Subcutaneous abdominal adipose tissue (tissue), 5 donors: ENCODE measurements at regions not wholly inside any gene's neighbourhood (a gene's known extent, or its start where the extent isn't known, plus 50 kb on each side); places are given as distances from the start of the nearest gene placed in this dataset.

Experiments used
- H3K27ac ChIP-seq: one replicate; pipeline ENCODE4 v1.7.0; 2013; ENCODE audit warnings: low read depth, mild to moderate bottlenecking, inconsistent platforms, low read length, moderate library complexity
- H3K27me3 ChIP-seq, 5 donors: one replicate each; pipeline ENCODE4 v1.7.0; 2013; ENCODE audit warnings: low read length in 5 of 5, inconsistent platforms in 1 of 5; ENCODE audit not compliant: control insufficient read depth in 5 of 5, insufficient read depth in 4 of 5
- H3K36me3 ChIP-seq, 5 donors: one replicate each; pipeline ENCODE4 v1.7.0; 2013; ENCODE audit warnings: low read length in 5 of 5; ENCODE audit not compliant: control insufficient read depth in 5 of 5, insufficient read depth in 5 of 5
- H3K4me1 ChIP-seq, 5 donors: one replicate each; pipeline ENCODE4 v1.7.0; 2013; ENCODE audit warnings: low read length in 5 of 5, mild to moderate bottlenecking in 3 of 5, moderate library complexity in 1 of 5; ENCODE audit not compliant: control insufficient read depth in 5 of 5, insufficient read depth in 5 of 5
- H3K4me3 ChIP-seq, 5 donors: one replicate each; pipeline ENCODE4 v1.7.0; 2013; ENCODE audit warnings: low read length in 5 of 5, low read depth in 1 of 5
- H3K9ac ChIP-seq, 5 donors: one replicate each; pipeline ENCODE4 v1.7.0; 2013; ENCODE audit warnings: low read length in 5 of 5, mild to moderate bottlenecking in 4 of 5, moderate library complexity in 3 of 5
- H3K9me3 ChIP-seq, 5 donors: one replicate each; pipeline ENCODE4 v1.7.0; 2013; ENCODE audit warnings: low read length in 5 of 5; ENCODE audit not compliant: control insufficient read depth in 5 of 5
- donor health status: healthy.
- donor health status: healthy.
- donor health status: healthy.
- donor health status: healthy.
- donor health status: healthy.

DNA sequence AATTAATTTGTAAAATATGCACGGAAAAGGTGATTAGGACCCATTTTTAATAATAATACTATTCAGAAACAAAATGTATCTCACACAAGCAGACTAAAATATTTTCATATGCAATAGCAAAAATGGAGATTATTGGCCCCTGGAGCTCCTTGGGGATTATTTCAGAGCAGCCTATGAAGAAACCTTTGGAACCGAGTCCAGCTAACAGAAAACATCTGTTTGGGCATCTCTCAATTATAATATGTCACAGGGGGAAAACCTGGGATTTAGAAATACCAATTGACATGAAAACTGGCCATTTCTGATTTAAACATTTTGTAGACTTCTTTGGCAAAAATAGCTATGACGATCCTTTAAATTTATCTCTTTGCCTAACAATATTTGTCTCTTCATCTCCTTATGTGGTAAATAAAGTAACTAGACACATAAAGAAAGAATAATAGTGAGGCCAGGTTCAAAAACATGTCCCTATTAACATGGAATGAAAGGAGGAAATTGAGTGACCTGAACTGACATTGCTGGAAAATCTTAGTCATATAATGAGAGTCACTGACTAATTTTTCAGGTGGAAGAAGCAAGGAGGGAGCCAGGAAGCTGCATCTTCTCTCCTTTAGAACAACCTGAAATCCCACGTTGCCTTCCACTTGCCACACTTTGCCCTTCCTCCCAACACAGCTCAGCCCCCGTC lies 199.0 kb downstream of the SOD2 start:
- peaks cover 9 to 55% (median 43%) of the 10 kb centered on the region in 5 donors for H3K4me1 ChIP-seq
- no peak overlapping the region for H3K27ac ChIP-seq
- peaks cover 0 to 7% (median 0%) of the 10 kb centered on the region in 5 donors for H3K9me3 ChIP-seq
- no peak overlapping the region for H3K9ac ChIP-seq
- no peaks in the 10 kb centered on the region for H3K36me3 ChIP-seq
- H3K27me3 ChIP-seq, result no peaks in the 10 kb centered on the region
- H3K4me3 ChIP-seq, result no peak overlapping the region

DNA sequence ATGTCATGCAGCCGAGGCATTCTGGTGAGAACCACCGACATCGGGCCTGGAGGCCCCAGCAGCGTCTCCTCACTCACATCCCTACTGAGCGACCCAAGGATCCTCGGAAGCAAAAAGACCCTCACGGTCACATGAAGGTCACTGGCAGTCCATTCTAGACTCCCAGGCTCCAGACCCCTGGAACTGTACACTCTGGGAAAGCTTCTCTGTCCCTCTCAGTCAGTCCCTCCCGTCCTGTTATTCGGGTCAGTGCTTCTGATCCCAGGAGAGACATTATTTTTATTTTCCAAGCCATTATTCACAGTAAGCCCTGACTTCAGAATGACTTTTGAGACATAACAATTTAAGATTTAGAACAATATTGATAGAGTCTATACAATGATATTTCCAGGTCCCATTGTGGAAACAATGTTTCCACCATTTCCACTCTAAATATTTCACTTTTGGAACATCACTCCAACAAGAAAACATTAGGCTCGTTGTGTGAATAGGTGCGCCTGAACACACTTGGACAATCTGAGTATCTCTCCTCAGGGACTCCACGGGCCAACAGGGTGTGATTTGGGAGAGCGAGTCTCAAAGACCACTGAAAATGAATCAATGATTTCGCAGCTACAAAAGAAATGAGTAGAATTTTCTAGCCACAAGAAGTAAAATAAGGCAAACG lies 199.7 kb downstream of the SOD2 start:
- Histone ChIP-seq H3K27me3 (no peaks in the 10 kb centered on the region), H3K36me3 (no peaks in the 10 kb centered on the region), H3K9me3 (peaks cover 0 to 4% (median 0%) of the 10 kb centered on the region in 5 donors), H3K9ac (no peak overlapping the region), H3K4me1 (peaks cover 9 to 55% (median 43%) of the 10 kb centered on the region in 5 donors), H3K27ac (no peak overlapping the region), H3K4me3 (no peak overlapping the region)

DNA sequence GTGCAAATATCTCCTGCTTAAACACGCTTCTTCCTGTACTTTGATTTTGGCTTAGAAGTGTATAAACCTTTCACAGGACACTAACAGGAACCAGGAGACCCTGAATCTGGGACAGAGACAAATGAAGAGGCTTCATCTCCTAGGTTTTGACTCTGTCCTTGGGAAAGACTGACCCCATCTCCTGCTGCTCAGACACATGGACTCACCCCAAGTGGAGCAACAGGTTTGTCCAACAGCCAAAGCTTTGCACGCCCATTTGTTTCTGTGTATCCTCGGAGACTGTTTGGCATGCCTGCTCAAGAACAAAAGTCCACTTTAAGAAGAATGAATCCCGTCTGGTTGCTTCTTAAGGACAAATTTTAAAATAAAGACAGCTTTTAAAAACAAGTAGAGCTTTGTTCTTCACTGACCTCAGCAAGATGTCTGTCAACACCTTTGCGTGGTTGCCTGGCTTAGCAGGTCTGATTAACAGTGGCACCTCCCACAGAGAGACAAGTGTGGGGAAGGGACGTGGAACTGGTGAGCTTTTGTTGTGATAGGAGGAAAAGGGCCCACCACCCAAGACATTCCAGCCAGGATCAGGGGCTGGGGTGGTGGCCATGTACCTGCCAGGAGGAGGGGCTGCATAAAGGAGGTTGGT lies 202.6 kb downstream of the SOD2 start:
- Histone ChIP-seq H3K9ac (no peak overlapping the region), H3K27ac (no peak overlapping the region), H3K4me3 (no peak overlapping the region), H3K4me1 (peaks cover 9 to 55% (median 43%) of the 10 kb centered on the region in 5 donors), H3K9me3 (no peaks in the 10 kb centered on the region), H3K36me3 (no peaks in the 10 kb centered on the region), H3K27me3 (no peaks in the 10 kb centered on the region)

- Histone ChIP-seq H3K9me3 (no peaks in the 10 kb centered on the region), H3K4me3 (no peak overlapping the region), H3K4me1 (peaks cover 7 to 30% (median 20%) of the 10 kb centered on the region in 5 donors), H3K27me3 (no peaks in the 10 kb centered on the region), H3K36me3 (no peaks in the 10 kb centered on the region), H3K9ac (no peak overlapping the region), H3K27ac (no peak overlapping the region)
Observed at GRCh38 chr6:159487636-159488035, 205.4 kb downstream of the SOD2 start.

DNA sequence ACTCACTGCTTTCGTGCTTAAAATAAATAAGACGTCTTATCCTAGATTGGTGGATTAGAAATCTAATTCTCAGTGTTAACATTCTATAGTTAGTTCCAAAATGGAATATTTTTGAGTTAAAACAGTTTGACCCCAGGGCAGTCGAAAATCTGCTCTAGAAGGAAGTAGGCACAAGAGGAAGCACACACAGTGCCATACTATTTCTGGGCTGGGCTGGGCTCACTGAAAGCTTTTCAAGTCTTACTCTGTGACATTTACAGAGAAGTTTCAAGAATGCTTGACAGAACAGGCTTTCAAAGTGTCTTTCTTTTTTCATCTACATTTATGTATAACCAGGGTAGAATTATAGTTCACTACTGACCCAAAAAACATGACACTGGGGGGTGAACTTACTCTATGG lies 209.8 kb downstream of the SOD2 start:
- Histone ChIP-seq H3K27me3 (no peaks in the 10 kb centered on the region), H3K4me3 (no peak overlapping the region), H3K4me1 (no peaks in the 10 kb centered on the region)

DNA sequence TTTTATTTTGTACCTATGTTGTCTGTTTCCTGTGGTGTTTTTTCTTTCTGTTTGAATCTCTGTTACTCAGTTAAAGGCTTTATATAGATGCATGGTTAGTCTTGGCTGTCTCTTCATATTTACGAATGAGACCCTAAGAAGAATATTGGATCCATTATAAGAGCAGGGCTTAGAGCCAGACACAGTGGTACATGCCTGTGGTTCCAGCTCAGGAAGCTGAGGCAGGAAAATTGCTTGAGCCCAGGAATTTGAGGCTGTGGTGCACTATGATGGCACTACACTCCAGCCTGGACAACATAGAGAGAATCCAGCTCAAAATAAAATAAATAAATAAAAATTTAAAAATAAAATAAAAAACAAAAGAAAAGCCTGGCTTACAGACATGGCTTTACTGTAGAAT lies 211.1 kb downstream of the SOD2 start:
- Histone ChIP-seq H3K9ac (no peak overlapping the region), H3K4me1 (no peaks in the 10 kb centered on the region)

More for the DNA sequence above, 209.8 kb downstream of the SOD2 start:
- no peaks in the 10 kb centered on the region for H3K9me3 ChIP-seq
- H3K36me3 ChIP-seq, result no peaks in the 10 kb centered on the region
- no peak overlapping the region for H3K27ac ChIP-seq
- no peak overlapping the region for H3K9ac ChIP-seq

DNA sequence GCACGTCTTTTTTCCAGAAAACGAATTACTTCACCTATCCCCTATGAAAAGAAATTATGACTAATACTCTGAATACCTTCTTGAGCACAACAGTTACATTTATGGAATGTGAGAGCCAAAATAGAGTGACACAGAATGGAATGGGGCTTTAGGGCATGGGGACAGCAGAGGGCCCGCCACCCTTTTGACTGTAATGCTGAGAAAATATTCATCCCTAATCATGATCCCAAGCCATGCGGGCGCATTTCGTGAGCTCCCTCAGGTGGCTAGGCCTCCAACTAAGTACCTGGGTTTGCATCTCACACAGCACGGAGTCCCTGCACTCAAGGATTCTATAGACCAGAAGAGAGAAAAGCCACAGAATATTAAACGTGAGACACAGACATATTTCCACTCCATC lies 212.6 kb downstream of the SOD2 start:
- no peaks in the 10 kb centered on the region for H3K36me3 ChIP-seq
- no peak overlapping the region for H3K27ac ChIP-seq
- no peak overlapping the region for H3K9ac ChIP-seq
- no peaks in the 10 kb centered on the region for H3K9me3 ChIP-seq
- no peaks in the 10 kb centered on the region for H3K27me3 ChIP-seq
- no peaks in the 10 kb centered on the region for H3K4me1 ChIP-seq
- no peak overlapping the region for H3K4me3 ChIP-seq

More for the DNA sequence above, 211.1 kb downstream of the SOD2 start:
- no peaks in the 10 kb centered on the region for H3K9me3 ChIP-seq
- H3K27ac ChIP-seq, result no peak overlapping the region
- H3K36me3 ChIP-seq, result no peaks in the 10 kb centered on the region
- no peaks in the 10 kb centered on the region for H3K27me3 ChIP-seq
- H3K4me3 ChIP-seq, result no peak overlapping the region

- Histone ChIP-seq H3K9me3 (no peaks in the 10 kb centered on the region), H3K4me1 (no peaks in the 10 kb centered on the region), H3K27ac (no peak overlapping the region), H3K27me3 (no peaks in the 10 kb centered on the region), H3K36me3 (no peaks in the 10 kb centered on the region), H3K4me3 (no peak overlapping the region), H3K9ac (no peak overlapping the region)
Observed at GRCh38 chr6:159479146-159479545, 213.9 kb downstream of the SOD2 start.

GRCh38 chr6:159473475-159474263 lies 219.4 kb downstream of the SOD2 start:
- H3K9ac ChIP-seq, result no peak overlapping the region
- H3K9me3 ChIP-seq, result no peaks in the 10 kb centered on the region
- peaks cover 0 to 7% (median 0%) of the 10 kb centered on the region in 5 donors for H3K4me1 ChIP-seq
- no peak overlapping the region for H3K4me3 ChIP-seq
- no peaks in the 10 kb centered on the region for H3K36me3 ChIP-seq
- no peaks in the 10 kb centered on the region for H3K27me3 ChIP-seq
- no peak overlapping the region for H3K27ac ChIP-seq
